ENCODE measurements at regions not wholly inside any gene's neighbourhood (a gene's known extent, or its start where the extent isn't known, plus 50 kb on each side); places are given as distances from the start of the nearest gene placed in this dataset.

- TF ChIP-seq EGR1 (IDR thresholded peaks at IDR 0.05; ENCODE audit: low read depth) (no peak), POLR2A (IDR thresholded peaks at IDR 0.05; ENCODE audit: borderline replicate concordance, extremely low read depth, insufficient read depth, insufficient read length) (no peak), POLR2AphosphoS5 (IDR thresholded peaks at IDR 0.05; ENCODE audit: low read depth, low read length) (no peak), CTCF (IDR thresholded peaks at IDR 0.05 in 2 of 3, conservative IDR thresholded peaks at IDR 0.05 in 1 of 3; ENCODE audit: borderline replicate concordance in 1 of 3, insufficient read depth in 1 of 3, low read depth in 2 of 3, low read length in 2 of 3) (no peak), ZBTB33 (IDR thresholded peaks at IDR 0.05; ENCODE audit: extremely low read depth, insufficient replicate concordance, low read length) (no peak), MAX (IDR thresholded peaks at IDR 0.05) (no peak)
Measured at GRCh38 chr4:170610434-170610833, 520.7 kb upstream of the AADAT start.
